ENCODE measurements at regions not wholly inside any gene's neighbourhood (a gene's known extent, or its start where the extent isn't known, plus 50 kb on each side); places are given as distances from the start of the nearest gene placed in this dataset.

- DNase-seq (ENCODE audit: low spot score): no peak
- TF ChIP-seq CTCF (IDR thresholded peaks at IDR 0.05; ENCODE audit: extremely low read depth, insufficient read depth, missing control alignments): no peak
- in situ Hi-C loops (cut with MboI; ENCODE audit: low pct_unique_long_range_greater_than_20kb, low sequenced_read_pairs, unreplicated experiment): no loop called here
Measured at GRCh38 chr12:59946635-59947034, 350.8 kb downstream of the SLC16A7 start.

- no peak for TF ChIP-seq CTCF (IDR thresholded peaks at IDR 0.05; ENCODE audit: extremely low read depth, insufficient read depth, missing control alignments)
- in situ Hi-C loops (cut with MboI; ENCODE audit: low pct_unique_long_range_greater_than_20kb, low sequenced_read_pairs, unreplicated experiment): no loop called here
- no peak for DNase-seq (ENCODE audit: low spot score)
Measured at GRCh38 chr12:59963546-59963945, 367.7 kb downstream of the SLC16A7 start.

GRCh38 chr12:59972905-59973304, 377.1 kb downstream of the SLC16A7 start:
- TF ChIP-seq CTCF (IDR thresholded peaks at IDR 0.05; ENCODE audit: extremely low read depth, insufficient read depth, missing control alignments): no peak
- no peak for DNase-seq (ENCODE audit: low spot score)
- in situ Hi-C loops (cut with MboI; ENCODE audit: low pct_unique_long_range_greater_than_20kb, low sequenced_read_pairs, unreplicated experiment): no loop called here

GRCh38 chr12:59973515-59973914, 377.7 kb downstream of the SLC16A7 start:
- in situ Hi-C loops (cut with MboI; ENCODE audit: low pct_unique_long_range_greater_than_20kb, low sequenced_read_pairs, unreplicated experiment): no loop called here
- no peak for DNase-seq (ENCODE audit: low spot score)
- no peak for TF ChIP-seq CTCF (IDR thresholded peaks at IDR 0.05; ENCODE audit: extremely low read depth, insufficient read depth, missing control alignments)

GRCh38 chr12:59977779-59978178, 381.9 kb downstream of the SLC16A7 start:
- in situ Hi-C loops (cut with MboI; ENCODE audit: low pct_unique_long_range_greater_than_20kb, low sequenced_read_pairs, unreplicated experiment): no loop called here
- no peak for TF ChIP-seq CTCF (IDR thresholded peaks at IDR 0.05; ENCODE audit: extremely low read depth, insufficient read depth, missing control alignments)
- DNase-seq (ENCODE audit: low spot score): no peak

GRCh38 chr12:59980476-59980875, 384.6 kb downstream of the SLC16A7 start:
- in situ Hi-C loops (cut with MboI; ENCODE audit: low pct_unique_long_range_greater_than_20kb, low sequenced_read_pairs, unreplicated experiment): no loop called here
- DNase-seq (ENCODE audit: low spot score): no peak

More at GRCh38 chr12:59980476-59980875, 384.6 kb downstream of the SLC16A7 start:
- no peak for TF ChIP-seq CTCF (IDR thresholded peaks at IDR 0.05; ENCODE audit: extremely low read depth, insufficient read depth, missing control alignments)
